ENCODE measurements at regions not wholly inside any gene's neighbourhood (a gene's known extent, or its start where the extent isn't known, plus 50 kb on each side); places are given as distances from the start of the nearest gene placed in this dataset.
"Not testable (repeated sequence)": the region's sequence is repeated elsewhere in the genome, so short reads cannot be mapped to it uniquely, and the experiment has no call there.

- WGBS, 2 donors = 89 to 98% methylated on average over 5 of the region's 5 CpGs
- Histone ChIP-seq H3K27ac (no peak overlapping the region), H3K9me3 (no peaks in the 10 kb centered on the region), H3K4me1 (no peaks in the 10 kb centered on the region), H3K27me3 (no peaks in the 10 kb centered on the region), H3K36me3 (replicated peaks in 1 of 2; ENCODE audit: insufficient read depth in 1 of 2, low read depth in 2 of 2) (no peaks in the 10 kb centered on the region), H3K4me3 (no peak overlapping the region)
- intact Hi-C loops (cut with DNase I) = no loop called here
- TF ChIP-seq CTCF (IDR thresholded peaks at IDR 0.05) (no peak), POLR2A (IDR thresholded peaks at IDR 0.05) (no peak)
- ATAC-seq (no peak), DNase-seq (no peak)
These were observed 55.9 kb upstream of the KCNK12 start for GRCh38 chr2:47626664-47627063.

GRCh38 chr2:47623140-47623539 is 52.4 kb upstream of the KCNK12 start:
- ATAC-seq; H3K27me3 ChIP-seq; intact Hi-C loops (cut with DNase I): not testable (repeated sequence)

GRCh38 chr2:47620770-47621437 is 50.1 kb upstream of the KCNK12 start:
- TF ChIP-seq POLR2A (IDR thresholded peaks at IDR 0.05) = no peak
- no peak for TF ChIP-seq CTCF (IDR thresholded peaks at IDR 0.05)
- 69 to 76% methylated on average over 6 of the region's 6 CpGs for WGBS, 2 donors
- ATAC-seq = no peak

More at GRCh38 chr2:47623140-47623539, 52.4 kb upstream of the KCNK12 start:
- H3K9me3 ChIP-seq; H3K4me1 ChIP-seq; DNase-seq; H3K36me3 ChIP-seq (replicated peaks in 1 of 2; ENCODE audit: insufficient read depth in 1 of 2, low read depth in 2 of 2); H3K4me3 ChIP-seq; H3K27ac ChIP-seq: not testable (repeated sequence)
- 50 to 64% methylated on average over 1 of the region's 1 CpG for WGBS, 2 donors

More at GRCh38 chr2:47620770-47621437, 50.1 kb upstream of the KCNK12 start:
- no peaks in the 10 kb centered on the region for H3K9me3 ChIP-seq
- intact Hi-C loops (cut with DNase I) = no loop called here
- no peaks in the 10 kb centered on the region for H3K36me3 ChIP-seq (replicated peaks in 1 of 2; ENCODE audit: insufficient read depth in 1 of 2, low read depth in 2 of 2)
- H3K4me1 ChIP-seq = no peaks in the 10 kb centered on the region
- no peak overlapping the region for H3K27ac ChIP-seq
- H3K4me3 ChIP-seq = no peak overlapping the region
- H3K27me3 ChIP-seq = no peaks in the 10 kb centered on the region
- no peak for DNase-seq
